ENCODE measurements at regions not wholly inside any gene's neighbourhood (a gene's known extent, or its start where the extent isn't known, plus 50 kb on each side); places are given as distances from the start of the nearest gene placed in this dataset.

DNA sequence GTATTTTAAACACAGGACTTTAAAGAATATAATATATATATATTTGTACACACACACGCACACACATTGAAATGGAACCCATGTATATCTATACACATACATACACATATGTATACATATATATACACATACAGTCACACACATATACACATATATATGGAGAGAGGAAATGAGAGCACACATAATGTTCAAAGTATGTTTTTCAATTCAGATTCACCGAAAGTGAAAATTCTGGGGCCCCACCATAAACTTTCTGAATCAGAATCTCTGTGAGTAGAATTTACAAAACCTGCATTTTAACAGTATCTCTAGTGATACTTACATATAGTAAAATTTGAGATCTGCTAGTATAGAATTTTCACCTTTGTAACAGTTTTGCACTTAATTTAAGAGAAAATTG is 60.4 kb upstream of the OBI1 start:
- DNase-seq (ENCODE audit: extremely low read depth in 1 of 2, low read depth in 1 of 2), result no peak

DNA sequence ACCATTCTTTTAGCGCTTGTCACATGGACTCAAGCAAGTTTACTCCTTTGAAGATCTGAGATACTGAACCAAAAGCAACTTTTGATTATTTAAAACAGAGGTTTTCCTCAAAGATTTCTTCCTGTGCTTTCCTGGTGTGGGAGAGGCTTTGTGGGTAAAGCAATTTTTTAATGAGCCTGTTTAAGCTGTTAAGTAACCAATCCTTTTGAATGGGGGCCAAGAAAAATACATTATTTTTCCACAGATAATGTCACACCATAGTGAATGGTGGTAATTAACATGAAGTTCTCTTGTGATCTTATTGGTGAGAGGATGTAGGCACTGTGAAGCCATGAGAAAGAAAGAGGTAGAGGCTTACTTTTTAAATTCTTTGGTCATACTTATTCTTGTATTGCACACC is 55.8 kb upstream of the OBI1 start:
- no peak for DNase-seq (ENCODE audit: extremely low read depth in 1 of 2, low read depth in 1 of 2)

DNA sequence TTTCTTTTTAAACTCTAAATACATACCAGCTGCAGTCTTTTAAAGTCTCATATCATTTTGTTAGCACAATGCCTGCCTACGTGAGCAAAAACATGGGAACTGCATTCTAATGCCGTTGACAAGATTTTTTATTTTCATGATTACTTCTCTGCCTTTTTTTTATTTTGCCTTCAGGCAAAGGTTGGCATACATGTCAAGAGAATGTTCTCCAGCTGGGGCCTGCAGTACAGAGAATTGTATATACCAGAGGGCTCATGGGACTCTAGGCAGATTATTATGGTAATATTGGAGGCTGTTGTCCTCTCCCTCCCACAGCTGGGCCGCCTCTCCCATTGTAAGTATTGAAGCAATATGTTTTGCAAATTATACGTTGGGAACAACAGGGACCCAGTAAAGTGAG is 53.9 kb upstream of the OBI1 start:
- no peak for DNase-seq (ENCODE audit: extremely low read depth in 1 of 2, low read depth in 1 of 2)

DNA sequence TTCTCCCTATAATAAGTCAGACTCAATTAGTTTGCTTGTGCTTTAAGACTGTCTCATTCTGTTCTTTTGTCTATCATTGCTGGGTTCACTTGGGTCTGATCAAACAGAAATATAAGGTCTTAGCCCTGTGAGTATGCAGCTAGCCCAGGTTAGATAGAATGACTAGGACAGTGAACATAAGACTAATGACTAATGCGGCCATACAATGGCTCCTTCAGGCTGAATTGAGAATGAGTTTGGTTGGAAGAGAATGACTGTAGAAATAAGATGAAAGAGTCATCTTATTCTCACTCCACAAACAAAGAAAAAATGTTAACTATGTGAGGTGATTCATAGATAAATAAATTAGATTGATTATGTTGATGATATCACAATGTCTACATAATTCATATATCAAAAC is 50.1 kb upstream of the OBI1 start:
- no peak for DNase-seq (ENCODE audit: extremely low read depth in 1 of 2, low read depth in 1 of 2)
